Omental fat pad (tissue), 3 donors: ENCODE measurements at regions not wholly inside any gene's neighbourhood (a gene's known extent, or its start where the extent isn't known, plus 50 kb on each side); places are given as distances from the start of the nearest gene placed in this dataset.

ENCODE experiments used
- ATAC-seq: fragments of 150-250 bp; one replicate; pipeline ENCODE4 v1.9.1; 2016; ENCODE audit warnings: mild to moderate bottlenecking, moderate library complexity; ENCODE audit not compliant: low FRiP score
- DNase-seq: peaks from one replicate; pipeline ENCODE4 v3.0.0-alpha.2; 2019; ENCODE audit warnings: low spot score
- TF ChIP-seq, protein P1 (sequence below), 3 donors: fragments of 450-650 bp; IDR thresholded peaks; one replicate each; pipeline ENCODE4 v1.5.1; 2016 to 2017; ENCODE audit warnings: antibody characterized with exemption in 3 of 3, mild to moderate bottlenecking in 3 of 3, moderate library complexity in 2 of 3

DNA sequence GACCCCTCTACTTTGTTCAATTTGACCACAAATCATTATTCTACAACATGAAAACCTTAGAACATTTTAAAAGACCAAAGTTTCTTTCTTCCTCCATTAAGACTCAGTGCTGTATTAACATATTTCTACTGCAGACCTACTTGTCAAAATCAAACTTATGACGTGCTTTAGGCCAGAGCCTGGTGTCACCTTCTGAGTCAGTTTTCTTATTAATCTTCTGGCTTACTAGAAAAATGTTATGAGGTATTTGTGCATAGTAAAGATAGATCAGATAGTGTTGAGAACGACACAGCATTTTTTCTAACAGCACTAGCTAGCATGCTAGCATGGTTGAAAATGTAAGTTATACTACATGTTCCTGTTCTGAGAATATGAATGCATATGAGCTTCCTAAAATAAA is 333.6 kb upstream of the FAM241A start:
- TF ChIP-seq, protein P1, sequence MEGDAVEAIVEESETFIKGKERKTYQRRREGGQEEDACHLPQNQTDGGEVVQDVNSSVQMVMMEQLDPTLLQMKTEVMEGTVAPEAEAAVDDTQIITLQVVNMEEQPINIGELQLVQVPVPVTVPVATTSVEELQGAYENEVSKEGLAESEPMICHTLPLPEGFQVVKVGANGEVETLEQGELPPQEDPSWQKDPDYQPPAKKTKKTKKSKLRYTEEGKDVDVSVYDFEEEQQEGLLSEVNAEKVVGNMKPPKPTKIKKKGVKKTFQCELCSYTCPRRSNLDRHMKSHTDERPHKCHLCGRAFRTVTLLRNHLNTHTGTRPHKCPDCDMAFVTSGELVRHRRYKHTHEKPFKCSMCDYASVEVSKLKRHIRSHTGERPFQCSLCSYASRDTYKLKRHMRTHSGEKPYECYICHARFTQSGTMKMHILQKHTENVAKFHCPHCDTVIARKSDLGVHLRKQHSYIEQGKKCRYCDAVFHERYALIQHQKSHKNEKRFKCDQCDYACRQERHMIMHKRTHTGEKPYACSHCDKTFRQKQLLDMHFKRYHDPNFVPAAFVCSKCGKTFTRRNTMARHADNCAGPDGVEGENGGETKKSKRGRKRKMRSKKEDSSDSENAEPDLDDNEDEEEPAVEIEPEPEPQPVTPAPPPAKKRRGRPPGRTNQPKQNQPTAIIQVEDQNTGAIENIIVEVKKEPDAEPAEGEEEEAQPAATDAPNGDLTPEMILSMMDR (IDR thresholded peaks at IDR 0.05) = no peak
- DNase-seq = no peak
- ATAC-seq = no peak

DNA sequence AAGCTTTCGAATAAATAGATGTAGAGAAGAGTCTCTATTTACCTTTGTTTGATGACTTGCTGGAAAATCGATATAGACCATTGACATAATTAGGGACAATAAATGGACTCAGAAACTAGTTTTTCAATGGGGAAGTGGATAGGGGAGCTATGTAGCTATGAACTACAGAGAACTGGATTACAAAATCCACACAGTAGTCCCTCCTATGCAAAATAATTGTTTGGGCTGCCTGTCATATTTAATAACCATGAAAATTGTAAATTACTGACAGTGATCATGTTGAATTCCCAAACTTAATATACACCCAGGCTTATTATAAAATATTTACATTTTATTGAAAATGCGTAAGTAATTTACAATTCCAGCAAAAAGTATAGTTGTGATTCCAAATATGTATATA is 333.1 kb upstream of the FAM241A start:
- TF ChIP-seq, protein P1 (IDR thresholded peaks at IDR 0.05) = no peak
- DNase-seq (no peak), ATAC-seq (no peak)

DNA sequence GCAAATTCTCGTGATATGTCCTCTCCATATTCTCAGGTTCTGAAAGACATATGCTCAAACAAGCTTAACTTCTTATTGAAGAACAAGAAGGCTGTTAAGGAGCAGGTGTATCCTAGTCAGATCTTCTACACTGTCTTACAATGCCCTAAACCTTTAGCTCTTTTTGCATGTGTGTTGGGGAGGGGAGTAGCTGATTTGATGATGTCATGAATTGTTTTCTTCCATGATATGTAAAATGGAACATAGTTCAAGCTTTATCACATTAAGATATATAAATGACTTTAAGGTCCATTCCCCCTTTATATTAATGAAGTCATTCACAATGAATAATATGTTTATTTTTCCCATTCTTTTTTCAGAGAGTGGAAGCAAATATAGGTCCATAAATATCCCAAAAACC is 332.5 kb upstream of the FAM241A start:
- no peak for DNase-seq
- TF ChIP-seq, protein P1 (IDR thresholded peaks at IDR 0.05) = no peak
- no peak for ATAC-seq

DNA sequence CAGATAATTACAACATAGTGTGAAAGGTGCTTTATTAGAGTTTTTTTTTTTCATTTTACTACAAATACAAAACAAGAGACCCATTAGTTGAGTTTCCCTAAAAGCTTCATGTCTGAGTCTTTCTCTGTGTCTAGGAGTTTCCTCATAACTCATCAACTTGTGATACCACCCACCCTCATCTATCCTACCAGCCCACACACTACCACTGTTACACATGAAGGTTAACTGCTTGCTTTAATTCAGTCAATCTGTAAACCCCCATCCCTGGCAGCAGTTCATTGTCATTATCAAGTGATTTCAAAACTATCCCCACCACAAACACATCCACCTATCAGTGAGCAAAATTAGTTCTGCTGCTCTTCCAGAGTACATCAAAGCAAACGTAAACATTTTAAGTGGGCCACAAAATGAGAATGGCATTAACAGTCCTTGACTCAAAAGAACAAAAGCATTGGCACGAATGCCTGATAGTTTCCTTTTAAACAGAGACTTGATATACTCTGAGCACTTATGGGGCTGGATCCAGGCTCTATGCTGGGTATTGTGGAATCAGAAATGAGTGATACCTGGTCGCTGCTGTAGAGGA is 331.6 kb upstream of the FAM241A start:
- TF ChIP-seq, protein P1 (IDR thresholded peaks at IDR 0.05) = no peak
- no peak for DNase-seq
- no peak for ATAC-seq

DNA sequence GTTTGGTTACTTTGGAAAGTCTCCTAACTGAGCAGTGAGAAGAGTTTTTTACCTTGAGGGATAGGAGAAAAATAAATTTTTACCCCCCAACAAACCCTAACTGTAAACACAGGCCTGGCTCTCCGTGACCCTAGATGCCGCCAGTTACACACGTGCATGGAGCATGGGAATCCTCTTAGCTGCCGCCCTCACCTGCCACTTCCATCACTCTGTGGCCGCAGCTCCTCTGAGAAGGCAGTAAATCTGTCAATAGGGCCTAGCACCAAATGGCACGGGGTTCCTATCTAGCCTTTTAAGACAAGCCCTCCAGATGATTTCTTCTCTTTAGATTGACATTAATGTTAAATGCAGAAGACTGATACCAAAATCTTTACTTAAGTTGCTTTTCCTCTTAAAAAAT is 330.3 kb upstream of the FAM241A start:
- DNase-seq = no peak
- no peak for ATAC-seq
- TF ChIP-seq, protein P1 (IDR thresholded peaks at IDR 0.05) = no peak

DNA sequence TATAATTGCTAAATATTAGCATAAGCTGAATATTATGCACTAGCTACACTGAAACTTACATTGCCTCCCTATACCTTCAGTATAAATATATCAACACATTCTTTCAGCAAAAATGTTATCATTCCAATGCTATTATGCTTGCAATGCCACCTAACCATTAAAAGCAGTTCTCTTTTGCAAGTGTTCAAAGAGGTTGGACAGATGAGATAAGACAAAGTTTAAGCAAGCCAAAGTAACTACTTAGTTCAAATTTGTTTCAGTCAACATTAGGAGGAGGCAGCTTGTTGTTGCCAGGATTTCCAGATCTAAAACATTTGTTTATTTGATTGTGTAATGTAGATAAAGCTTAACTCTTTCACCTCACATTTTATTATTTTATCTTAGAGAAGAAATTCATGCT is 323.9 kb upstream of the FAM241A start:
- ATAC-seq = no peak
- TF ChIP-seq, protein P1 (IDR thresholded peaks at IDR 0.05) = no peak
- no peak for DNase-seq

DNA sequence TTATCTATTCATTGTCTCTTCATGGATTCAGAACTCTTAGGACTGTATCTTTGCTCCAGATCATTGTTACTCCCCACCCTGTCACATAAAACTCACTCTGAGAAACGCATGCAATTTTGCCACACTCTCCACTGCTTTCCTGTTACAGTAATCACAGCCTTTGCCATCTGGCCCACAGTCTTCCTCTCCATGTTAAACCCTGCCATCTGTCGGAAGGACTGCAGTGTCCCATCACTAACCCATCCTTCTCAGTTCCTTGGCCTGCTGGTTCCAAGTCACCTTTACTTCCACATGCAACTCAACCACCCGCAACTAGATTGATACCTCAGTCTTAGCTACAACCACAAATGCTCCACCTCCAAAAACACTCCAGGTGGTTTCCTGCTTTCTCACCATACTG is 308.7 kb upstream of the FAM241A start:
- TF ChIP-seq, protein P1 (IDR thresholded peaks at IDR 0.05) = no peak
- ATAC-seq = no peak
- DNase-seq = no peak
